ENCODE measurements at regions not wholly inside any gene's neighbourhood (a gene's known extent, or its start where the extent isn't known, plus 50 kb on each side); places are given as distances from the start of the nearest gene placed in this dataset.
"Not testable (repeated sequence)": the region's sequence is repeated elsewhere in the genome, so short reads cannot be mapped to it uniquely, and the experiment has no call there.

- TF ChIP-seq POLR2A (IDR thresholded peaks at IDR 0.05), result not testable (repeated sequence)
- TF ChIP-seq, protein P1, sequence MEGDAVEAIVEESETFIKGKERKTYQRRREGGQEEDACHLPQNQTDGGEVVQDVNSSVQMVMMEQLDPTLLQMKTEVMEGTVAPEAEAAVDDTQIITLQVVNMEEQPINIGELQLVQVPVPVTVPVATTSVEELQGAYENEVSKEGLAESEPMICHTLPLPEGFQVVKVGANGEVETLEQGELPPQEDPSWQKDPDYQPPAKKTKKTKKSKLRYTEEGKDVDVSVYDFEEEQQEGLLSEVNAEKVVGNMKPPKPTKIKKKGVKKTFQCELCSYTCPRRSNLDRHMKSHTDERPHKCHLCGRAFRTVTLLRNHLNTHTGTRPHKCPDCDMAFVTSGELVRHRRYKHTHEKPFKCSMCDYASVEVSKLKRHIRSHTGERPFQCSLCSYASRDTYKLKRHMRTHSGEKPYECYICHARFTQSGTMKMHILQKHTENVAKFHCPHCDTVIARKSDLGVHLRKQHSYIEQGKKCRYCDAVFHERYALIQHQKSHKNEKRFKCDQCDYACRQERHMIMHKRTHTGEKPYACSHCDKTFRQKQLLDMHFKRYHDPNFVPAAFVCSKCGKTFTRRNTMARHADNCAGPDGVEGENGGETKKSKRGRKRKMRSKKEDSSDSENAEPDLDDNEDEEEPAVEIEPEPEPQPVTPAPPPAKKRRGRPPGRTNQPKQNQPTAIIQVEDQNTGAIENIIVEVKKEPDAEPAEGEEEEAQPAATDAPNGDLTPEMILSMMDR (IDR thresholded peaks at IDR 0.05), result not testable (repeated sequence)
Observed at GRCh38 chrX:140214518-140214917, 249.2 kb upstream of the CXorf66 start.

Data from transverse colon (tissue), 3 donors.